BLaER1 treated with 17β-estradiol and CSF1 and Interleukin-3, amounts not matched to agents 10 nM and 100 nM (cell line): ENCODE measurements at regions not wholly inside any gene's neighbourhood (a gene's known extent, or its start where the extent isn't known, plus 50 kb on each side); places are given as distances from the start of the nearest gene placed in this dataset.

Experiments
- H3K27ac ChIP-seq, 11 experiments: shearing (Covaris generic); formaldehyde crosslinking; 2 replicates each; pipeline ENCODE4 v1.8.1; 2022
- H3K27me3 ChIP-seq, 11 experiments: shearing (Covaris generic); formaldehyde crosslinking; 2 replicates each; pipeline ENCODE4 v1.8.1; 2022
- H3K36me3 ChIP-seq, 11 experiments: shearing (Covaris generic); formaldehyde crosslinking; 2 replicates each; pipeline ENCODE4 v1.8.1; 2022
- H3K4me1 ChIP-seq, 10 experiments: shearing (Covaris generic); formaldehyde crosslinking; 2 replicates each; pipeline ENCODE4 v1.8.1; 2022
- H3K4me2 ChIP-seq, 11 experiments: shearing (Covaris generic); formaldehyde crosslinking; 2 replicates each; pipeline ENCODE4 v1.8.1; 2022
- H3K4me3 ChIP-seq, 10 experiments: shearing (Covaris generic); formaldehyde crosslinking; 2 replicates each; pipeline ENCODE4 v1.8.1; 2022
- H3K9ac ChIP-seq, 11 experiments: shearing (Covaris generic); formaldehyde crosslinking; 2 replicates each; pipeline ENCODE4 v1.8.1; 2022
- H3K9me3 ChIP-seq, 11 experiments: shearing (Covaris generic); formaldehyde crosslinking; replicated peaks in 1 of 11; 2 replicates each; pipeline ENCODE4 v1.8.1; 2022
- H4K20me1 ChIP-seq, 11 experiments: shearing (Covaris generic); formaldehyde crosslinking; 2 replicates each; pipeline ENCODE4 v1.8.1; 2022
- Cebpa-rat ChIP-seq, 11 experiments: shearing (Covaris generic); IDR thresholded peaks; 2 replicates each; pipeline ENCODE4 v1.8.1; 2022

DNA sequence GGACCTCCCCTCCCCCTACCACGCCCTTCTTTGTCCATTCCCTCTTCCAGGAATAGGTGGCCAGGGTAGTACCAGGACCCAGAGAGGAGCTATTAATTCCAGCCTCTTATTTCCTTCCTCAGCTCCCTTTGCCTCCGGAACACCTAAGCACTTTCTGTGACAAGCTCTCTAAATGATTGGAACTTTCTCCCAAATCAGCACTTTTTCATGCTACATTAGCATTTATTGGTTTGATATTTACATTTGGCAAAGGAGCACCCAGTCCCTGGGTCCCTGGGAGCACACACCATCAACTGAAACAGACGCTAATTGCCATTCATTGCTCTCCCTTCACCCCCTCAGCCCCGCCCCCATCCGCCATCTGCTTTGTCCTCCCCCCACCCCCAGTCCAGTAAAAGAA lies 182.0 kb upstream of the BCOR start:
- Histone ChIP-seq H3K27me3 (peaks cover 0 to 4% (median 0%) of the 10 kb centered on the region in 11 experiments; a peak in 1 of 22 replicates), H3K36me3 (no peaks in the 10 kb centered on the region), H3K4me3 (no peak overlapping the region), H3K9me3 (peaks cover 19 to 31% (median 24%) of the 10 kb centered on the region in 11 experiments), H3K27ac (no peak overlapping the region), H3K4me2 (peak overlapping the region in 2 of 11 experiments; percentile 13 to 28; a peak in 3 of 22 replicates), H4K20me1 (no peaks in the 10 kb centered on the region), H3K9ac (no peak overlapping the region), H3K4me1 (peaks cover 15 to 42% (median 32%) of the 10 kb centered on the region in 10 experiments)
- no peak for TF ChIP-seq Cebpa-rat (IDR thresholded peaks at IDR 0.05)

DNA sequence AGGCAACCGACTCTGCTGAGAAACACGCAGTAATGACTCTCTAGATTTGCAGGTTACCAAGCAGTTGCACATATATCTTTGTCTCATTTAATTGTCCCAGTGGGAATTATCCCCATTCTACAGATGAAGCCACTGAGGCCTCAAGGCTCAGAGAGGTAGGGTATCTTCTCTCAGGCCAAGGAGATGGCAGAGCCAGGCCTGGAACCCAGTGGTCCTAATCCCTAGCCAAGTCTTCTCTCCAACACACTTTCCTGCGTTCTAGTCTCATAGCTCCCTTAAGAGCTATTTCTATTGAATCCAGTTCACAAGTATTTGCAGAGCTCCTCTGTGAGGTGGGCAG lies 181.3 kb upstream of the BCOR start:
- Histone ChIP-seq H3K36me3 (no peaks in the 10 kb centered on the region), H3K4me2 (no peak overlapping the region; a peak in 1 of 22 replicates), H3K9me3 (peaks cover 14 to 31% (median 20%) of the 10 kb centered on the region in 11 experiments; a peak in 21 of 22 replicates), H3K9ac (no peak overlapping the region), H3K4me1 (peaks cover 15 to 42% (median 32%) of the 10 kb centered on the region in 10 experiments), H3K4me3 (no peak overlapping the region), H4K20me1 (no peaks in the 10 kb centered on the region), H3K27ac (no peak overlapping the region), H3K27me3 (peaks cover 0 to 4% (median 0%) of the 10 kb centered on the region in 11 experiments; a peak in 1 of 22 replicates)
- TF ChIP-seq Cebpa-rat (IDR thresholded peaks at IDR 0.05), result no peak

DNA sequence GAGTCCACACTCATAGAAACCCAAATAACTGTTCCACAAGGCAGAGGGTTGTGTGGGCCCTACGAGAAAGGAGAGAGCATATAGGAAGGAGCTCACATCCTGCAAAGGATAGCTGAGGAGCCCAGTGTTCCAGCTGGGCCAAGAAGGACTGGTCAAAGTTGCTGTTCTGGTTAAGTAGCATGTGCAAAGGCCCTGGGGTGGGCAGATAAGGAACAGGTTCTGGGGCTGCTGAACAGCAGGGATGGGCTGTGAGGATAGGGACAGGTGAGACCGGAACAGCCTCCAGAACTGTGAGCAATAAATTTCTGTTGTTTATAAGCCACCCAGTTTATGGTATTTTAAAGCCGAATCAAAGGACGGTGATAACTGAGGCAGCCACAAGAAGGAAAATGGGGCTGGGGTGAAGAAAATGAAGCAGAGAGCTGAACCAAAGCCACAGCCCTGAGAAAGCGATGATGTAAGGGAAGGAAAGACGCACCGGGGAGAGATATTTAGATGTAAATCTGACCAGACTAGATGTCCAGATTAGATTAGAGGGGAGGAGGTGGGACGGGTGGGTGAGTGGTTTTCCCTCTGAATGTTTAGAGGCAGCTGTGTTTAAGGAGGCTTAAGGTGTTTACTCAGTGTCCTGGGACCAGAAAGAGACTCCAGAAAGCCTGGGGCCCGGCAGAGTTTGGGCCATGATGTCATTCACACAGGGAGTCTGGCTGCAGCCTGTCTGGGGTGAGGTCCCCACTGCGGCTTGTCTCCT lies 180.8 kb upstream of the BCOR start:
- Histone ChIP-seq H3K36me3 (no peaks in the 10 kb centered on the region), H3K9me3 (peaks cover 12 to 31% (median 20%) of the 10 kb centered on the region in 11 experiments; a peak in 20 of 22 replicates), H3K4me1 (peaks cover 18 to 47% (median 37%) of the 10 kb centered on the region in 10 experiments), H4K20me1 (no peaks in the 10 kb centered on the region), H3K4me3 (no peak overlapping the region), H3K27me3 (peaks cover 0 to 4% (median 0%) of the 10 kb centered on the region in 11 experiments; a peak in 1 of 22 replicates), H3K27ac (no peak overlapping the region), H3K4me2 (no peak overlapping the region), H3K9ac (no peak overlapping the region)
- TF ChIP-seq Cebpa-rat (IDR thresholded peaks at IDR 0.05), result no peak

DNA sequence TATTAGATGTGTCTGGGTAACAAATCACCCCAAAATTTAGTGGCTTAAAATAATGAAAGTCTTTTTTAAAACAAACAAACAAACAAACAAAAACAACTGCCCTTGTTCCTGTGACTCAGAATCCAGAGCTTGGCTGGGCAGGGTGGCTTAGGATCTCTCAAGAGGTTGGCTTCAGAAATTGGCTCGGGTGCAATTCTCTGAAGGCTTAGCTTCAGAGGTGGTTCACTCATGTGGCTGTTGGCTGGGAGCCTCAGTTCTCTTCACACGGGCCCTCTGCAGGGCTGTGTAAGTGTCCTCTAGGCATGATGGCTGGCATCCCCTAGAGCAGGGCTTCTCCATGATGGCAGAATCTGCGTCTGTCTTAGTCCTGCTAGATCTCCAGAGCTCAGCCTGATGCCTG lies 179.9 kb upstream of the BCOR start:
- no peak overlapping the region for H3K27ac ChIP-seq

DNA sequence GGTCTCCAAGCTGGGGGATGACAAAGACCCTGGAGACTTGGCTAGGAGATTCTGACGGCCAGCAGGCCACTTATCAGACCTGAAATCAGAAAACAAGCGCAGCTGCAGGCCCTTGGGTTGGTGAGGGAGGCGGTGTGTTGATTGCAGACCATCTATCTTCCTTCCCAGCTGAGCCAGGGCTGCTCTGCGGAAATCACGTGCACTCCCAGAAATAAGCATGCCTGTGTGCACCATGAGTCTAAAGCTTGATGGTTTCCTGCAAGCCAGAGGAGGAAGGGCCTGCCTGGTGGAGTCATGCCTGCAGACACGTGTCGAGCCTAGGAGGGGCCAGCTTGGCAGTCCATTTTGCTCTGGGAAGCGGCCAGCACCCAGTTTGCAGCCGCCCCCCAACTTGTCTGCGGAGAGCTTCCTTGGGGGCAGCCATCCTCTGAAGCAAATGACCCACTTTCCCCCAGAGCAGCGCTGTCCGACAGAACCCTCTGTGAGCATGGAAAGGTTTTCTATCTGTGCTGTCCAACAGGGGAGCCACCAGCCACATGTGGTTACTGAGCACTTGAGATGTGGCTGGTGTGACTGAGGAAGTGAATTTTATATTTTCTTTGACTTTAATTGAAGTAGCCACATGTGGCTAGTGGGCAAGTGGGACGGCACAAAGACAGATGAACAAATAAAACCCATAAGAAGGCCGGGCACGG lies 175.7 kb upstream of the BCOR start:
- Histone ChIP-seq H3K4me2 (peak overlapping the region; percentile 36 to 73 (median 61)), H3K27me3 (no peaks in the 10 kb centered on the region), H3K27ac (peak overlapping the region; percentile 28 to 82 (median 67); a peak in 19 of 22 replicates), H3K4me3 (no peak overlapping the region), H3K9ac (peak overlapping the region in 6 of 11 experiments; percentile 36 to 68 (median 60); a peak in 13 of 22 replicates), H3K9me3 (peaks cover 22 to 48% (median 31%) of the 10 kb centered on the region in 11 experiments), H3K4me1 (peaks cover 38 to 57% (median 45%) of the 10 kb centered on the region in 10 experiments), H3K36me3 (no peaks in the 10 kb centered on the region), H4K20me1 (no peaks in the 10 kb centered on the region)
- no peak for TF ChIP-seq Cebpa-rat (IDR thresholded peaks at IDR 0.05)

More for the DNA sequence above, 179.9 kb upstream of the BCOR start:
- H4K20me1 ChIP-seq, result no peaks in the 10 kb centered on the region
- no peaks in the 10 kb centered on the region for H3K36me3 ChIP-seq
- peaks cover 12 to 31% (median 20%) of the 10 kb centered on the region in 11 experiments; a peak in 20 of 22 replicates for H3K9me3 ChIP-seq
- H3K4me1 ChIP-seq, result peaks cover 26 to 52% (median 42%) of the 10 kb centered on the region in 10 experiments
- H3K4me3 ChIP-seq, result no peak overlapping the region
- no peak overlapping the region for H3K9ac ChIP-seq
- TF ChIP-seq Cebpa-rat (IDR thresholded peaks at IDR 0.05), result no peak
- peaks cover 0 to 2% (median 0%) of the 10 kb centered on the region in 11 experiments; a peak in 1 of 22 replicates for H3K27me3 ChIP-seq
- H3K4me2 ChIP-seq, result no peak overlapping the region

DNA sequence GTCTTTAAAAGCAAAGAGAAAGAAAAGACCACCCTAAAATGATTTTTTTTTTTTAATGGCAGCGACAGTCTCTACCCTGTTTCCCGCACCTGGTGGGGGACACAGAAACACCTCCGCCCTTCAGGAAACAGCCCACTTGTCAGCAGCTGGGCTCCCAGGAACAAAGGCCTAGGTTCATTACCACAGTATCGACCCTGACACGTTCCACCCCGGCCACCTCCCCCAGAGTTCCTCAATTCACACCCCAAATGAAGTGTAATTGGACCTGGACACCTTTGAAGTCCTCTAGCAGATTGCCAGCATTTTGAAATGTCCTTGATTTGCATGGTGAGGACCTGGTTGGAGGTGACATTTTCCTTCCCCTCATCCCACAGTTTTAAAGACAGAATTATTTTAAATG lies 175.0 kb upstream of the BCOR start:
- H3K9me3 ChIP-seq, result peaks cover 22 to 48% (median 31%) of the 10 kb centered on the region in 11 experiments

DNA sequence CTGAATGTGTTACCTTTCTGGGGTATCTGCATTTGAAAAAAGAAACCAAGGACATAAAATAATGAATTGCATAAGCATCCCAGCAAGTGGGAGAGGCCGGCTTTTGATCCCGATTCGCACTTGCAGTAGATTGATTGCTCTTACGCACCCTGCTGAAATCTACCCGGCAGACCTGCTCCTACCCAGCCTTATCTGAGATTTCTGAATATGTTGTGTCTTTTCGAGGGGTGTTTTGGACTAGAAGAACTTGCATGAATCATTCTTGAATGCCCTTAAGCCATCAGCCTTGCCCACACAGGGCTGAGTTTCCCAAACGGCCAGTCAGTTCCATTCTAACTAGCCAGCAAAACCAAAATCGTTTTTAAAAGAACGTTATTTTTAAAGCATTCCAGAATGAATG lies 174.4 kb upstream of the BCOR start:
- H3K4me2 ChIP-seq, result peak overlapping the region; percentile 36 to 73 (median 61); a peak in 19 of 22 replicates
- peak overlapping the region in 4 of 11 experiments; percentile 19 to 64 (median 55); a peak in 5 of 22 replicates for H3K9ac ChIP-seq
- peak overlapping the region in 8 of 11 experiments; percentile 52 to 82 (median 73); a peak in 11 of 22 replicates for H3K27ac ChIP-seq
- no peaks in the 10 kb centered on the region for H4K20me1 ChIP-seq
- peaks cover 22 to 46% (median 31%) of the 10 kb centered on the region in 11 experiments for H3K9me3 ChIP-seq
- TF ChIP-seq Cebpa-rat (IDR thresholded peaks at IDR 0.05), result no peak
- no peak overlapping the region for H3K4me3 ChIP-seq
- H3K27me3 ChIP-seq, result no peaks in the 10 kb centered on the region
- H3K4me1 ChIP-seq, result peaks cover 51 to 70% (median 58%) of the 10 kb centered on the region in 10 experiments
- no peaks in the 10 kb centered on the region for H3K36me3 ChIP-seq

More for the DNA sequence above, 175.0 kb upstream of the BCOR start:
- Histone ChIP-seq H4K20me1 (no peaks in the 10 kb centered on the region), H3K4me2 (peak overlapping the region; percentile 36 to 73 (median 61)), H3K4me1 (peaks cover 45 to 64% (median 52%) of the 10 kb centered on the region in 10 experiments), H3K9ac (peak overlapping the region in 6 of 11 experiments; percentile 19 to 64 (median 45); a peak in 11 of 22 replicates), H3K4me3 (no peak overlapping the region), H3K36me3 (no peaks in the 10 kb centered on the region), H3K27ac (peak overlapping the region; percentile 28 to 82 (median 64); a peak in 19 of 22 replicates), H3K27me3 (no peaks in the 10 kb centered on the region)
- TF ChIP-seq Cebpa-rat (IDR thresholded peaks at IDR 0.05), result no peak

DNA sequence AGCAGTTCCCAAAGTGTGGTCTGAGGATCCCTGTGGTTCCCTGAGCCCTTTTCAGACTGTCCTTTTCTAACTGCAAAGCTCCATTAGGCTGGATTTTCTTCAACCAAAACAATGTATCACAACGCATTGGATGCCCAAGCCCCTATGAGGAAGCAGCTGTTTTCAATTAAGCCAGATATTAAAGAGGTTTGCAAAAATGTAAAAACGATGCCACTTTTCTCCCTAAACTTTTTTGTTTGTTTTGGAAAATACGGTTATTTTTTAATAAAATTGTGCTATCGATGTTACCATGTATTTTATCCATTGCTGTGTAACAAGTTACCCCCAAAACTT lies 170.4 kb upstream of the BCOR start:
- peak overlapping the region; percentile 39 to 91 (median 87); a peak in 21 of 22 replicates for H3K27ac ChIP-seq
- peak overlapping the region in 4 of 10 experiments; percentile 56 to 70 (median 61); a peak in 4 of 20 replicates for H3K4me3 ChIP-seq
- peaks cover 70 to 88% (median 86%) of the 10 kb centered on the region in 10 experiments for H3K4me1 ChIP-seq
- H3K9me3 ChIP-seq, result peaks cover 9 to 17% (median 13%) of the 10 kb centered on the region in 11 experiments; a peak in 19 of 22 replicates
- H3K9ac ChIP-seq, result peak overlapping the region; percentile 54 to 83 (median 81); a peak in 21 of 22 replicates
- no peaks in the 10 kb centered on the region for H4K20me1 ChIP-seq
- peak overlapping the region; percentile 73 to 93 (median 87) for H3K4me2 ChIP-seq
- no peak for TF ChIP-seq Cebpa-rat (IDR thresholded peaks at IDR 0.05)
- H3K27me3 ChIP-seq, result peaks cover 0 to 12% (median 0%) of the 10 kb centered on the region in 11 experiments; a peak in 2 of 22 replicates
- no peaks in the 10 kb centered on the region for H3K36me3 ChIP-seq
